Upper lobe of left lung (tissue), 4 donors: ENCODE measurements at regions not wholly inside any gene's neighbourhood (a gene's known extent, or its start where the extent isn't known, plus 50 kb on each side); places are given as distances from the start of the nearest gene placed in this dataset.

Source experiments
- EP300 ChIP-seq, 4 donors: sonication (generic); formaldehyde crosslinking; IDR thresholded peaks; one replicate each; pipeline ENCODE4 v1.5.1; 2017; ENCODE audit warnings: antibody characterized with exemption in 4 of 4, control low read depth in 2 of 4
- POLR2A ChIP-seq, 4 donors: fragments of 450-650 bp; IDR thresholded peaks; one replicate each; pipeline ENCODE4 v1.5.1; 2016 to 2017; ENCODE audit warnings: antibody characterized with exemption in 4 of 4, mild to moderate bottlenecking in 2 of 4
- POLR2AphosphoS5 ChIP-seq, 2 donors: sonication (generic); formaldehyde crosslinking; IDR thresholded peaks; one replicate each; pipeline ENCODE4 v1.5.1; 2017; ENCODE audit warnings: antibody characterized with exemption in 2 of 2
- TF ChIP-seq, protein P1 (sequence below), 6 experiments: fragments of 450-650 bp in 4 of 6; fragments of 200-600 bp in 2 of 6; sonication (generic) in 2 of 6; IDR thresholded peaks; one replicate each; pipeline ENCODE4 v1.5.1; 2016 to 2019; ENCODE audit warnings: antibody characterized with exemption in 6 of 6

DNA sequence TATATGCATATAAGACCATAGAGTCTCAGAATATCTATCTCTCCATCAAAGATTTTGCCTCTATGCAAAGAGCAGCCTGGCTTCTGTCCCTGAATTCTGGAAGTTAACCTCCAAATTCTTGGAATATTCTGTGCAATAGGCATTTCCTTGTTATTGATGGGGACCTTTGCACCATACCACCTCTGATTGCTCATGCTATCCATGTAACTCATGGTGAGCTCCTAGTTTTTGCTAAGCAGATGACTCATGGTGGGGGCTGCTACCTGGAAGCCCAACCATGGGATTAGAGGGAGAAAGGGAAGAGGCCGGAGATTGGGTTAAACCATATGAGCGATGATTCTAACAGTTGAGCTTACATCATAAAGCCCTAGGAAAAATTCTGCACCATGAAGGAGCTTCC lies 310.2 kb upstream of the FIGN start:
- TF ChIP-seq, protein P1, sequence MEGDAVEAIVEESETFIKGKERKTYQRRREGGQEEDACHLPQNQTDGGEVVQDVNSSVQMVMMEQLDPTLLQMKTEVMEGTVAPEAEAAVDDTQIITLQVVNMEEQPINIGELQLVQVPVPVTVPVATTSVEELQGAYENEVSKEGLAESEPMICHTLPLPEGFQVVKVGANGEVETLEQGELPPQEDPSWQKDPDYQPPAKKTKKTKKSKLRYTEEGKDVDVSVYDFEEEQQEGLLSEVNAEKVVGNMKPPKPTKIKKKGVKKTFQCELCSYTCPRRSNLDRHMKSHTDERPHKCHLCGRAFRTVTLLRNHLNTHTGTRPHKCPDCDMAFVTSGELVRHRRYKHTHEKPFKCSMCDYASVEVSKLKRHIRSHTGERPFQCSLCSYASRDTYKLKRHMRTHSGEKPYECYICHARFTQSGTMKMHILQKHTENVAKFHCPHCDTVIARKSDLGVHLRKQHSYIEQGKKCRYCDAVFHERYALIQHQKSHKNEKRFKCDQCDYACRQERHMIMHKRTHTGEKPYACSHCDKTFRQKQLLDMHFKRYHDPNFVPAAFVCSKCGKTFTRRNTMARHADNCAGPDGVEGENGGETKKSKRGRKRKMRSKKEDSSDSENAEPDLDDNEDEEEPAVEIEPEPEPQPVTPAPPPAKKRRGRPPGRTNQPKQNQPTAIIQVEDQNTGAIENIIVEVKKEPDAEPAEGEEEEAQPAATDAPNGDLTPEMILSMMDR (IDR thresholded peaks at IDR 0.05), result no peak
- TF ChIP-seq POLR2AphosphoS5 (IDR thresholded peaks at IDR 0.05) (no peak), POLR2A (IDR thresholded peaks at IDR 0.05) (no peak), EP300 (IDR thresholded peaks at IDR 0.05) (no peak)
